ENCODE measurements at regions not wholly inside any gene's neighbourhood (a gene's known extent, or its start where the extent isn't known, plus 50 kb on each side); places are given as distances from the start of the nearest gene placed in this dataset.

GRCh38 chr1:164440232-164440631 lies 118.8 kb upstream of the PBX1 start:
- TF ChIP-seq CTCF (IDR thresholded peaks at IDR 0.05): peak; percentile 21
- no peak for TF ChIP-seq ZFX (IDR thresholded peaks at IDR 0.05; ENCODE audit: borderline replicate concordance)

All from 22Rv1 (cell line).